ENCODE measurements at regions not wholly inside any gene's neighbourhood (a gene's known extent, or its start where the extent isn't known, plus 50 kb on each side); places are given as distances from the start of the nearest gene placed in this dataset.

- Histone ChIP-seq H3K4me1 (replicated peaks in 1 of 2) (no peaks in the 10 kb centered on the region), H3K4me3 (no peak overlapping the region), H3K27ac (no peak overlapping the region)
- in situ Hi-C loops (cut with MboI; ENCODE audit: low pct_unique_long_range_greater_than_20kb in 2 of 9, low sequenced_read_pairs in 9 of 9, unreplicated experiment in 9 of 9) = no loop called here
- ATAC-seq (replicated peaks in 6 of 8) = peak in 6 of 8 experiments; percentile 15 to 47 (median 39)
- 20 to 92% (median 73%) methylated on average over 2 to 5 of the region's 5 CpGs; no CpG with 5 or more reads in 3 of the 10 experiments for WGBS, 10 experiments
Observed at GRCh38 chr13:38415233-38415632, 65.6 kb downstream of the UFM1 start.

GRCh38 chr13:38417241-38417640, 67.6 kb downstream of the UFM1 start:
- H3K4me3 ChIP-seq = no peak overlapping the region
- ATAC-seq (replicated peaks in 6 of 8) = no peak
- H3K27ac ChIP-seq = no peak overlapping the region
- in situ Hi-C loops (cut with MboI; ENCODE audit: low pct_unique_long_range_greater_than_20kb in 2 of 9, low sequenced_read_pairs in 9 of 9, unreplicated experiment in 9 of 9) = no loop called here
- WGBS, 10 experiments = 50 to 100% (median 92%) methylated on average over 1 of the region's 1 CpG; no CpG with 5 or more reads in 1 of the 10 experiments
- no peaks in the 10 kb centered on the region for H3K4me1 ChIP-seq (replicated peaks in 1 of 2)

- Histone ChIP-seq H3K27ac (no peak overlapping the region), H3K4me1 (replicated peaks in 1 of 2) (no peaks in the 10 kb centered on the region), H3K4me3 (no peak overlapping the region)
- 0 to 100% (median 96%) methylated on average over 1 to 2 of the region's 2 CpGs; no CpG with 5 or more reads in 2 of the 10 experiments for WGBS, 10 experiments
- ATAC-seq (replicated peaks in 6 of 8) = peak in 2 of 8 experiments; percentile 38 to 44
- in situ Hi-C loops (cut with MboI; ENCODE audit: low pct_unique_long_range_greater_than_20kb in 2 of 9, low sequenced_read_pairs in 9 of 9, unreplicated experiment in 9 of 9) = no loop called here
Observed at GRCh38 chr13:38417727-38418126, 68.1 kb downstream of the UFM1 start.

- H3K4me1 ChIP-seq (replicated peaks in 1 of 2) = no peaks in the 10 kb centered on the region
- no peak for ATAC-seq (replicated peaks in 6 of 8)
- in situ Hi-C loops (cut with MboI; ENCODE audit: low pct_unique_long_range_greater_than_20kb in 2 of 9, low sequenced_read_pairs in 9 of 9, unreplicated experiment in 9 of 9) = no loop called here
- H3K4me3 ChIP-seq = no peak overlapping the region
- no peak overlapping the region for H3K27ac ChIP-seq
Observed at GRCh38 chr13:38418286-38418685, 68.6 kb downstream of the UFM1 start.

- WGBS, 10 experiments = 0 to 89% (median 61%) methylated on average over 1 to 3 of the region's 3 CpGs
- Histone ChIP-seq H3K4me1 (replicated peaks in 1 of 2) (no peaks in the 10 kb centered on the region), H3K4me3 (no peak overlapping the region), H3K27ac (no peak overlapping the region)
- in situ Hi-C loops (cut with MboI; ENCODE audit: low pct_unique_long_range_greater_than_20kb in 2 of 9, low sequenced_read_pairs in 9 of 9, unreplicated experiment in 9 of 9) = no loop called here
- no peak for ATAC-seq (replicated peaks in 6 of 8)
Observed at GRCh38 chr13:38419312-38419873, 69.7 kb downstream of the UFM1 start.

- no peak overlapping the region for H3K27ac ChIP-seq
- in situ Hi-C loops (cut with MboI; ENCODE audit: low pct_unique_long_range_greater_than_20kb in 2 of 9, low sequenced_read_pairs in 9 of 9, unreplicated experiment in 9 of 9) = no loop called here
- H3K4me3 ChIP-seq = no peak overlapping the region
- 33 to 100% (median 100%) methylated on average over 1 to 5 of the region's 5 CpGs; no CpG with 5 or more reads in 1 of the 10 experiments for WGBS, 10 experiments
- H3K4me1 ChIP-seq (replicated peaks in 1 of 2) = no peaks in the 10 kb centered on the region
- no peak for ATAC-seq (replicated peaks in 6 of 8)
Observed at GRCh38 chr13:38421590-38422560, 72.2 kb downstream of the UFM1 start.

- Histone ChIP-seq H3K4me3 (no peak overlapping the region), H3K27ac (no peak overlapping the region), H3K4me1 (replicated peaks in 1 of 2) (no peaks in the 10 kb centered on the region)
- in situ Hi-C loops (cut with MboI; ENCODE audit: low pct_unique_long_range_greater_than_20kb in 2 of 9, low sequenced_read_pairs in 9 of 9, unreplicated experiment in 9 of 9) = no loop called here
- ATAC-seq (replicated peaks in 6 of 8) = no peak
- WGBS, 10 experiments = 55 to 100% (median 100%) methylated on average over 1 of the region's 1 CpG; no CpG with 5 or more reads in 2 of the 10 experiments
Observed at GRCh38 chr13:38429916-38430315, 80.3 kb downstream of the UFM1 start.

- peak in 3 of 8 experiments; percentile 27 to 84 (median 77) for ATAC-seq (replicated peaks in 6 of 8)
- in situ Hi-C loops (cut with MboI; ENCODE audit: low pct_unique_long_range_greater_than_20kb in 2 of 9, low sequenced_read_pairs in 9 of 9, unreplicated experiment in 9 of 9) = no loop called here
- 0 to 100% (median 87%) methylated on average over 1 of the region's 1 CpG; no CpG with 5 or more reads in 1 of the 10 experiments for WGBS, 10 experiments
- H3K4me3 ChIP-seq = no peak overlapping the region
- no peaks in the 10 kb centered on the region for H3K4me1 ChIP-seq (replicated peaks in 1 of 2)
- no peak overlapping the region for H3K27ac ChIP-seq
Observed at GRCh38 chr13:38430796-38431195, 81.1 kb downstream of the UFM1 start.

- 29 to 79% (median 47%) methylated on average over 1 to 4 of the region's 4 CpGs; no CpG with 5 or more reads in 1 of the 10 experiments for WGBS, 10 experiments
- in situ Hi-C loops (cut with MboI; ENCODE audit: low pct_unique_long_range_greater_than_20kb in 2 of 9, low sequenced_read_pairs in 9 of 9, unreplicated experiment in 9 of 9) = no loop called here
- Histone ChIP-seq H3K27ac (no peak overlapping the region), H3K4me1 (replicated peaks in 1 of 2) (peaks cover 7 to 8% of the 10 kb centered on the region in 2 donors), H3K4me3 (no peak overlapping the region)
- ATAC-seq (replicated peaks in 6 of 8) = peak in 3 of 8 experiments; percentile 32 to 57 (median 50)
Observed at GRCh38 chr13:38440666-38441065, 91.0 kb downstream of the UFM1 start.

GRCh38 chr13:38444904-38445303, 95.3 kb downstream of the UFM1 start:
- Histone ChIP-seq H3K4me3 (no peak overlapping the region), H3K27ac (no peak overlapping the region), H3K4me1 (replicated peaks in 1 of 2) (peaks cover 7 to 8% of the 10 kb centered on the region in 2 donors)
- in situ Hi-C loops (cut with MboI; ENCODE audit: low pct_unique_long_range_greater_than_20kb in 2 of 9, low sequenced_read_pairs in 9 of 9, unreplicated experiment in 9 of 9) = no loop called here
- WGBS, 10 experiments = 33 to 75% (median 45%) methylated on average over 1 to 2 of the region's 2 CpGs; no CpG with 5 or more reads in 4 of the 10 experiments
- ATAC-seq (replicated peaks in 6 of 8) = peak in 3 of 8 experiments; percentile 35 to 86 (median 65)

- in situ Hi-C loops (cut with MboI; ENCODE audit: low pct_unique_long_range_greater_than_20kb in 2 of 9, low sequenced_read_pairs in 9 of 9, unreplicated experiment in 9 of 9) = no loop called here
- WGBS, 10 experiments = 0 to 100% (median 89%) methylated on average over 1 to 3 of the region's 3 CpGs; no CpG with 5 or more reads in 1 of the 10 experiments
- no peak for ATAC-seq (replicated peaks in 6 of 8)
- Histone ChIP-seq H3K27ac (no peak overlapping the region), H3K4me3 (no peak overlapping the region), H3K4me1 (replicated peaks in 1 of 2) (no peaks in the 10 kb centered on the region)
Observed at GRCh38 chr13:38452656-38453055, 103.0 kb downstream of the UFM1 start.

- ATAC-seq (replicated peaks in 6 of 8) = no peak
- Histone ChIP-seq H3K4me3 (no peak overlapping the region), H3K4me1 (replicated peaks in 1 of 2) (no peaks in the 10 kb centered on the region), H3K27ac (no peak overlapping the region)
- in situ Hi-C loops (cut with MboI; ENCODE audit: low pct_unique_long_range_greater_than_20kb in 2 of 9, low sequenced_read_pairs in 9 of 9, unreplicated experiment in 9 of 9) = no loop called here
- 50 to 100% (median 94%) methylated on average over 1 to 7 of the region's 7 CpGs; no CpG with 5 or more reads in 1 of the 10 experiments for WGBS, 10 experiments
Observed at GRCh38 chr13:38462605-38463004, 113.0 kb downstream of the UFM1 start.

GRCh38 chr13:38463048-38463447, 113.4 kb downstream of the UFM1 start:
- no peaks in the 10 kb centered on the region for H3K4me1 ChIP-seq (replicated peaks in 1 of 2)
- 15 to 80% (median 55%) methylated on average over 1 to 3 of the region's 3 CpGs; no CpG with 5 or more reads in 1 of the 10 experiments for WGBS, 10 experiments
- ATAC-seq (replicated peaks in 6 of 8) = peak in 1 of 8 experiments; percentile 54
- H3K4me3 ChIP-seq = no peak overlapping the region
- H3K27ac ChIP-seq = no peak overlapping the region
- in situ Hi-C loops (cut with MboI; ENCODE audit: low pct_unique_long_range_greater_than_20kb in 2 of 9, low sequenced_read_pairs in 9 of 9, unreplicated experiment in 9 of 9) = no loop called here
